WTC11 (cell line): ENCODE measurements at regions not wholly inside any gene's neighbourhood (a gene's known extent, or its start where the extent isn't known, plus 50 kb on each side); places are given as distances from the start of the nearest gene placed in this dataset.

Experiments
- ATAC-seq: fragments of 200-7000 bp; cut with Tn5 transposase; 2 replicates; pipeline ENCODE4 v1.10.0; 2021; ENCODE audit warnings: mild to moderate bottlenecking, moderate library complexity
- CTCF ChIA-PET: fragments of 300-600 bp; sonication (Branson Sonifier 250); formaldehyde crosslinking; loops from one replicate; lab custom pipeline; 2021; ENCODE audit warnings: antibody characterized with exemption; lab: Charles Lee
- POLR2A ChIA-PET: fragments of 350-600 bp; sonication (Branson Sonifier 250); formaldehyde crosslinking; loops from one replicate; lab custom pipeline; 2021; ENCODE audit warnings: antibody characterized with exemption; lab: Charles Lee
- DNase-seq: peaks from one replicate; pipeline ENCODE4 v3.0.0; 2021; ENCODE audit warnings: low spot score
- H3K27ac Mint-ChIP-seq: 2 replicates; pipeline ENCODE4 v1.8.0; 2021; ENCODE audit warnings: mixed read lengths
- H3K27me3 Mint-ChIP-seq: 2 replicates; pipeline ENCODE4 v1.8.0; 2021; ENCODE audit warnings: low read depth, mild to moderate bottlenecking, moderate library complexity, mixed read lengths
- H3K36me3 Mint-ChIP-seq: 2 replicates; pipeline ENCODE4 v1.8.0; 2021; ENCODE audit warnings: mixed read lengths
- H3K4me1 Mint-ChIP-seq: 2 replicates; pipeline ENCODE4 v1.8.0; 2022; ENCODE audit warnings: mixed read lengths
- H3K4me3 Mint-ChIP-seq: 2 replicates; pipeline ENCODE4 v1.8.0; 2021; ENCODE audit warnings: mild to moderate bottlenecking, moderate library complexity, mixed read lengths
- H3K9me3 Mint-ChIP-seq: 2 replicates; pipeline ENCODE4 v1.8.0; 2021; ENCODE audit warnings: mixed read lengths
- ATF1 ChIP-seq: sonication (generic); formaldehyde crosslinking; IDR thresholded peaks from 2 replicates; pipeline ENCODE4 v1.8.1; 2023; ENCODE audit warnings: mild to moderate bottlenecking, moderate library complexity, missing genetic modification reagents
- E2F4 ChIP-seq: sonication (generic); formaldehyde crosslinking; IDR thresholded peaks from 2 replicates; pipeline ENCODE4 v1.8.1; 2022; ENCODE audit warnings: low read depth, mild to moderate bottlenecking, moderate library complexity, missing genetic modification reagents, borderline replicate concordance
- FOXJ3 ChIP-seq: sonication (generic); formaldehyde crosslinking; IDR thresholded peaks from 2 replicates; pipeline ENCODE4 v1.9.0; 2021; ENCODE audit warnings: missing genetic modification reagents, mild to moderate bottlenecking, borderline replicate concordance
- GRHL2 ChIP-seq: fragments of 250-450 bp; sonication (Bioruptor Pico); IDR thresholded peaks from 2 replicates; pipeline ENCODE4 v1.8.0; 2022; ENCODE audit warnings: mild to moderate bottlenecking, moderate library complexity; ENCODE audit not compliant: insufficient replicate concordance, severe bottlenecking
- GTF2I ChIP-seq: fragments of 250-450 bp; sonication (Bioruptor Pico); conservative IDR thresholded peaks from 2 replicates; pipeline ENCODE4 v1.4.0; 2021; ENCODE audit warnings: mild to moderate bottlenecking
- HMGXB4 ChIP-seq: sonication (generic); formaldehyde crosslinking; IDR thresholded peaks from 2 replicates; pipeline ENCODE4 v1.8.1; 2023; ENCODE audit warnings: mild to moderate bottlenecking, moderate library complexity, missing genetic modification reagents
- NR2C2 ChIP-seq: sonication (generic); formaldehyde crosslinking; IDR thresholded peaks from 2 replicates; pipeline ENCODE4 v1.8.0; 2022; ENCODE audit warnings: mild to moderate bottlenecking, missing genetic modification reagents
- NR3C1 ChIP-seq: sonication (generic); formaldehyde crosslinking; conservative IDR thresholded peaks from 2 replicates; pipeline ENCODE4 v1.8.1; 2023; ENCODE audit warnings: low read depth, mild to moderate bottlenecking, missing genetic modification reagents
- PRDM15 ChIP-seq: sonication (generic); formaldehyde crosslinking; IDR thresholded peaks from 2 replicates; pipeline ENCODE4 v1.8.0; 2022; ENCODE audit warnings: missing genetic modification reagents
- PREB ChIP-seq: sonication (generic); formaldehyde crosslinking; IDR thresholded peaks from 2 replicates; pipeline ENCODE4 v1.8.1; 2022; ENCODE audit warnings: mild to moderate bottlenecking, missing genetic modification reagents, moderate library complexity, borderline replicate concordance
- SMAD3 ChIP-seq: sonication (generic); formaldehyde crosslinking; IDR thresholded peaks from 2 replicates; pipeline ENCODE4 v1.8.0; 2022; ENCODE audit warnings: missing genetic modification reagents, mild to moderate bottlenecking, borderline replicate concordance
- STAT6 ChIP-seq: sonication (generic); formaldehyde crosslinking; conservative IDR thresholded peaks from 2 replicates; pipeline ENCODE4 v1.8.1; 2023; ENCODE audit warnings: mild to moderate bottlenecking, low read depth, missing genetic modification reagents, moderate library complexity
- TEAD4 ChIP-seq: sonication (generic); formaldehyde crosslinking; IDR thresholded peaks from 2 replicates; pipeline ENCODE4 v1.8.0; 2022; ENCODE audit warnings: mild to moderate bottlenecking, missing genetic modification reagents
- TP53 ChIP-seq: sonication (generic); formaldehyde crosslinking; IDR thresholded peaks from 2 replicates; pipeline ENCODE4 v1.8.1; 2023; ENCODE audit warnings: mild to moderate bottlenecking, missing genetic modification reagents
- ZBTB21 ChIP-seq: sonication (generic); formaldehyde crosslinking; IDR thresholded peaks from 2 replicates; pipeline ENCODE4 v1.8.1; 2023; ENCODE audit warnings: mild to moderate bottlenecking, missing genetic modification reagents, borderline replicate concordance
- ZNF232 ChIP-seq: sonication (generic); formaldehyde crosslinking; IDR thresholded peaks from 2 replicates; pipeline ENCODE4 v1.8.0; 2022; ENCODE audit warnings: mild to moderate bottlenecking, missing genetic modification reagents
- ZNF317 ChIP-seq: sonication (generic); formaldehyde crosslinking; IDR thresholded peaks from 2 replicates; pipeline ENCODE4 v1.8.1; 2023; ENCODE audit warnings: low read depth, mild to moderate bottlenecking, moderate library complexity, missing genetic modification reagents, borderline replicate concordance

GRCh38 chr1:30095051-30095450, 628.3 kb downstream of the MATN1 start (continued):
- no peak for TF ChIP-seq STAT6 (CRISPR knock-in tag)

GRCh38 chr1:30092051-30092858, 631.1 kb downstream of the MATN1 start:
- ChIA-PET CTCF (no interaction called here), POLR2A (no interaction called here)
- no peak for ATAC-seq
- Mint-ChIP-seq H3K27me3 (peaks cover 5% of the 10 kb centered on the region), H3K36me3 (peaks cover 26% of the 10 kb centered on the region), H3K4me1 (no peaks in the 10 kb centered on the region), H3K4me3 (no peak overlapping the region), H3K9me3 (peaks cover 29% of the 10 kb centered on the region), H3K27ac (no peak overlapping the region)
- TF ChIP-seq SMAD3 (CRISPR knock-in tag), result no peak
- DNase-seq, result no peak

GRCh38 chr1:30090162-30090820, 633.1 kb downstream of the MATN1 start:
- Mint-ChIP-seq H3K27me3 (peaks cover 8% of the 10 kb centered on the region), H3K4me1 (0 out of 2 replicates have a peak, but pooled peaks cover under 1% of the 10 kb centered on the region), H3K36me3 (peaks cover 26% of the 10 kb centered on the region), H3K27ac (no peak overlapping the region), H3K4me3 (no peak overlapping the region), H3K9me3 (peaks cover 29% of the 10 kb centered on the region)
- no peak for TF ChIP-seq ZNF232 (CRISPR knock-in tag)
- TF ChIP-seq TP53, result no peak
- TF ChIP-seq PREB (CRISPR knock-in tag), result no peak
- no peak for TF ChIP-seq GRHL2
- TF ChIP-seq ATF1 (CRISPR knock-in tag), result no peak
- no peak for TF ChIP-seq FOXJ3 (CRISPR knock-in tag)
- TF ChIP-seq NR2C2 (CRISPR knock-in tag), result no peak
- TF ChIP-seq PRDM15 (CRISPR knock-in tag), result no peak
- no peak for TF ChIP-seq TEAD4 (CRISPR knock-in tag)
- no peak for TF ChIP-seq STAT6 (CRISPR knock-in tag)
- no peak for TF ChIP-seq ZBTB21
- no peak for TF ChIP-seq NR3C1 (CRISPR knock-in tag)
- no peak for TF ChIP-seq ZNF317 (CRISPR knock-in tag)
- TF ChIP-seq GTF2I, result no peak
- no peak for TF ChIP-seq E2F4 (CRISPR knock-in tag)
- no peak for TF ChIP-seq HMGXB4 (CRISPR knock-in tag)
- ChIA-PET CTCF (interaction anchor here (1.8 kb wide), 1 partner anchor 21 kb away, joined by 5 read pairs; no protein-coding TSS in a partner anchor), POLR2A (interaction anchor here (1.0 kb wide), 1 partner anchor 8 kb away, joined by 3 read pairs; no protein-coding TSS in a partner anchor)
- DNase-seq (no peak), ATAC-seq (no peak)
